Adrenal gland (tissue), 9 donors: ENCODE measurements at regions not wholly inside any gene's neighbourhood (a gene's known extent, or its start where the extent isn't known, plus 50 kb on each side); places are given as distances from the start of the nearest gene placed in this dataset.

ENCODE experiments used
- DNase-seq, 7 donors: peaks; one replicate each; pipeline ENCODE4 v3.0.0-alpha.2; 2019 to 2020
- H3K27ac ChIP-seq, 5 donors: fragments of 200-600 bp; sonication (generic) in 4 of 5; 1 replicate in 3 of 5; 2 replicates in 2 of 5; pipeline versions ENCODE4 v1.5.1 to v1.8.0; 2016 to 2020; ENCODE audit warnings: mild to moderate bottlenecking in 1 of 5
- H3K27me3 ChIP-seq: fragments of 200-600 bp; 2 replicates; pipeline ENCODE4 v1.8.0; 2021
- H3K36me3 ChIP-seq, 2 donors: fragments of 200-600 bp; replicated peaks in 1 of 2; 1 replicate in 1 of 2; 2 replicates in 1 of 2; pipeline versions ENCODE4 v1.5.1 to v1.8.0; 2018 to 2022
- H3K4me1 ChIP-seq, 2 donors: fragments of 200-600 bp; replicated peaks in 1 of 2; 1 replicate in 1 of 2; 2 replicates in 1 of 2; pipeline versions ENCODE4 v1.5.1 to v1.8.0; 2018 to 2021
- H3K4me3 ChIP-seq, 4 donors: fragments of 200-600 bp; sonication (generic) in 3 of 4; one replicate each; pipeline ENCODE4 v1.5.1; 2016 to 2018
- H3K9me3 ChIP-seq, 3 donors: fragments of 200-600 bp; sonication (generic) in 1 of 3; replicated peaks in 1 of 3; 1 replicate in 2 of 3; 2 replicates in 1 of 3; pipeline versions ENCODE4 v1.5.1 to v1.8.0; 2016 to 2021
- CTCF ChIP-seq, 6 experiments: fragments of 450-650 bp in 4 of 6; fragments of 200-600 bp in 2 of 6; sonication (generic) in 1 of 6; IDR thresholded peaks; 1 replicate in 5 of 6; 2 replicates in 1 of 6; pipeline versions ENCODE4 v1.5.1 to v1.8.0; 2016 to 2021; ENCODE audit warnings: antibody characterized with exemption in 6 of 6, mild to moderate bottlenecking in 2 of 6, moderate library complexity in 1 of 6
- POLR2A ChIP-seq, 2 donors: fragments of 450-650 bp; IDR thresholded peaks; one replicate each; pipeline ENCODE4 v1.6.1; 2017; ENCODE audit warnings: antibody characterized with exemption in 2 of 2, mild to moderate bottlenecking in 2 of 2, moderate library complexity in 1 of 2
- WGBS, 4 donors: extraction: QIAGEN DNeasy Blood & Tissue Kit in 2 of 4; methylation state at CpG; one replicate each; pipeline versions ENCODE4 v1.1.5 to v1.1.7; 2013 to 2017; 5-methylcytosine and 5-hydroxymethylcytosine counted together
- intact Hi-C, 2 donors: fragments of 100-400 bp; cut with DNase I; formaldehyde crosslinking; loops; one replicate each; pipeline versions ENCODE4 v1.14.1 to v1.15.0; 2022 to 2023
- donor health status: healthy with polysubstance abuse.
- donor health status: Bipolar disorder and iron deficiency.
- donor health status: DM: yes; HTN: yes; CAD: no.
- donor health status: DM: no; HTN: no; CAD: no.
- donor health status: DM: no; HTN: no; CAD: no.

- no peak overlapping the region for H3K27ac ChIP-seq
- no peaks in the 10 kb centered on the region for H3K36me3 ChIP-seq
- H3K27me3 ChIP-seq = no peaks in the 10 kb centered on the region
- H3K9me3 ChIP-seq = no peaks in the 10 kb centered on the region
- H3K4me3 ChIP-seq = no peak overlapping the region
- DNase-seq = no peak
- no peak for TF ChIP-seq POLR2A (IDR thresholded peaks at IDR 0.05)
- no peak for TF ChIP-seq CTCF (IDR thresholded peaks at IDR 0.05)
- no peaks in the 10 kb centered on the region for H3K4me1 ChIP-seq
- intact Hi-C loops = no loop called here
- 60 to 78% (median 64%) methylated on average over 1 of the region's 1 CpG for WGBS, 4 donors
Measured at GRCh38 chr2:138994502-138994901, 214.3 kb upstream of the NXPH2 start.

- Histone ChIP-seq H3K9me3 (peaks cover 0 to 7% (median 0%) of the 10 kb centered on the region in 3 donors), H3K27me3 (no peaks in the 10 kb centered on the region), H3K4me3 (no peak overlapping the region), H3K27ac (no peak overlapping the region), H3K36me3 (no peaks in the 10 kb centered on the region), H3K4me1 (no peaks in the 10 kb centered on the region)
- WGBS, 4 donors = 70 to 88% (median 76%) methylated on average over 1 of the region's 1 CpG
- no peak for DNase-seq
- intact Hi-C loops = no loop called here
- TF ChIP-seq POLR2A (IDR thresholded peaks at IDR 0.05) (no peak), CTCF (IDR thresholded peaks at IDR 0.05) (no peak)
Measured at GRCh38 chr2:138985881-138986280, 205.7 kb upstream of the NXPH2 start.

- Histone ChIP-seq H3K4me3 (no peak overlapping the region), H3K9me3 (no peaks in the 10 kb centered on the region), H3K27me3 (no peaks in the 10 kb centered on the region), H3K27ac (no peak overlapping the region), H3K36me3 (no peaks in the 10 kb centered on the region), H3K4me1 (no peaks in the 10 kb centered on the region)
- no peak for DNase-seq
- TF ChIP-seq CTCF (IDR thresholded peaks at IDR 0.05) (no peak), POLR2A (IDR thresholded peaks at IDR 0.05) (no peak)
- intact Hi-C loops = no loop called here
- 66 to 77% (median 69%) methylated on average over 4 of the region's 4 CpGs for WGBS, 4 donors
Measured at GRCh38 chr2:138979131-138979785, 199.1 kb upstream of the NXPH2 start.

GRCh38 chr2:138974651-138975050 lies 194.5 kb upstream of the NXPH2 start:
- 53 to 75% (median 64%) methylated on average over 1 of the region's 1 CpG for WGBS, 4 donors
- intact Hi-C loops = no loop called here
- no peak for TF ChIP-seq POLR2A (IDR thresholded peaks at IDR 0.05)
- no peak for TF ChIP-seq CTCF (IDR thresholded peaks at IDR 0.05)
- no peaks in the 10 kb centered on the region for H3K27me3 ChIP-seq
- no peak overlapping the region for H3K27ac ChIP-seq
- DNase-seq = no peak
- no peaks in the 10 kb centered on the region for H3K36me3 ChIP-seq
- no peak overlapping the region for H3K4me3 ChIP-seq
- H3K9me3 ChIP-seq = peaks cover 0 to 4% (median 0%) of the 10 kb centered on the region in 3 donors
- H3K4me1 ChIP-seq = no peaks in the 10 kb centered on the region
